GM21423 (cell line): ENCODE measurements at regions not wholly inside any gene's neighbourhood (a gene's known extent, or its start where the extent isn't known, plus 50 kb on each side); places are given as distances from the start of the nearest gene placed in this dataset.

Experiments used
- ATAC-seq: cut with Tn5 transposase; IDR thresholded peaks from one replicate; pipeline ENCODE4 v1.9.1; 2021; ENCODE audit warnings: mild to moderate bottlenecking, moderate library complexity; ENCODE audit not compliant: unreplicated experiment

GRCh38 chr2:82665691-82666090 lies 1793.4 kb downstream of the SUCLG1 start:
- no peak for ATAC-seq

GRCh38 chr2:82657106-82657505 lies 1802.0 kb downstream of the SUCLG1 start:
- no peak for ATAC-seq

DNA sequence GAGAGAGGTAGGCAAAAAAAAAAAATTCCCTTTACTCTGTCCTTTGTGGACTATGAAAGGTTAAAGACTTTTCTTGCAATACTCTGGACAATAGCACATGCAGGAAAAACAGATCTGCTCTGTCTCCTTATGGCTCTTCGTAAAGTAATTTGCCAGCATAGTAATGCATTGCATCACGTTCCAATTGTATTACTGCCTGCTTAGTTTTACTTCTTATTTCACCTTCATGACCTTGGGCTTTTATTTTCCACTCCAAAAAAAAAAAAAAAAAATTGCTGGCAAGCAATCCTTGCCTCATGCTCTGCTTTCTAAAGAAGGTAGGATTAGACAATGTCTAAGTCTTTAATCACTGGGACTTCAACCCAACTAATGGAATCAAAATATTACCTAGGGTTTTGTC lies 1802.7 kb downstream of the SUCLG1 start:
- no peak for ATAC-seq

GRCh38 chr2:82652117-82652516 lies 1807.0 kb downstream of the SUCLG1 start:
- ATAC-seq: no peak

GRCh38 chr2:82650038-82650437 lies 1809.0 kb downstream of the SUCLG1 start:
- no peak for ATAC-seq

DNA sequence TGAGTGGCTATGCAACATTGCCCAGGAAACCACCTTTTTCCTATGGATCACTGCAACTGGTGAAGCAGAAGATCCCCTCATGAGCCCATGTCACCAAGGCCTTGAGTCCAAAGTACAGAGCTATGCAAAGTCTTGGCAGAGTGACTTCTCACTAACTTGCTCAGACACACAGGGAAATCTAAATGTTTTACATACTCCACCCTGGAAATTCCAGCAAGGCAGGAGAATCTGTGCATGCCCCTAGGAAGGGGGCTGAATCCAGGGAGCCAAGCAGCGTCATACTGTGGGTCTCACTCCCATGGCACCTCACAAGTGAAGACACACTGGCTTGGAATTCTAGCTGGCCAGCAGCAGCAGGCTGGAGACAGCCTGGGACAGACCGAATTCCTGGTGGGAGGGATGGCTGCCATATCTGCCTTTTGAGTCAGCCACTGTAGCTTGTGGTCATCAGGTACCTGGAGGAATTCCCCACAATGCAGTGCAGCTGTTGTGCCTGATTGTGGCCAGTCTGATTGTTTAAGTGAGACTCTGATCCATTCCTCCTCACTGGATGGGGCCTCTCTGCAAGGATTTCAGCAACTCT lies 1817.4 kb downstream of the SUCLG1 start:
- no peak for ATAC-seq

DNA sequence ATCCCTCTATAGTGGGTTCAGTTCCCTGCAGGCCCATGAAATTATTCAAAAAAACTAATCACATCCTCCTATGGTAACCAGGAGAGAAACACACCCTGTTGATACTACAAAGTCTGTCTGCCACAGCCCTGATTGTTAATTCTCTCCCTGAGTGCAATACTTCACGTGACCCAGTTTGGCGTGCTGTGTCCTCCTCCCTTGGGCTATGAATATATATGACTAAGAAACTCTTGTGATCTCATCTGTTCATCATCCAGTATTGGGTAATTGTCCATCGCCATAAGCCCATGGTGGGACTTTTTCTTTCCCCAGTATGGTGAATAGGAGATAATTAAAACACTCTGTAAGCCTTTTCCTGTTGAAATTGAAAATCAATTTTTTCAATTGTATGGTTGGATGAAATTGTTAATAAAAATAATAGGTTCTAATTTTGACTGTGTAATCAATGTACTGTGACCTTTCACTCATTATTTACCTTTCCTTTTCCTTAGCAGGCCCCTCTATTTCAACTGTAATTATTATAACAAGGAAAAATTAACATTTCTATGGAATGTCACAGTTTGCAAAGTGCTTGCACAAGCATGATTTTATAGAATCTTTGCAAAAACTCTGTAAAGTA lies 1822.6 kb downstream of the SUCLG1 start:
- no peak for ATAC-seq

GRCh38 chr2:82599021-82599420 lies 1860.1 kb downstream of the SUCLG1 start:
- ATAC-seq: no peak

GRCh38 chr2:82596581-82596980 lies 1862.5 kb downstream of the SUCLG1 start:
- no peak for ATAC-seq

DNA sequence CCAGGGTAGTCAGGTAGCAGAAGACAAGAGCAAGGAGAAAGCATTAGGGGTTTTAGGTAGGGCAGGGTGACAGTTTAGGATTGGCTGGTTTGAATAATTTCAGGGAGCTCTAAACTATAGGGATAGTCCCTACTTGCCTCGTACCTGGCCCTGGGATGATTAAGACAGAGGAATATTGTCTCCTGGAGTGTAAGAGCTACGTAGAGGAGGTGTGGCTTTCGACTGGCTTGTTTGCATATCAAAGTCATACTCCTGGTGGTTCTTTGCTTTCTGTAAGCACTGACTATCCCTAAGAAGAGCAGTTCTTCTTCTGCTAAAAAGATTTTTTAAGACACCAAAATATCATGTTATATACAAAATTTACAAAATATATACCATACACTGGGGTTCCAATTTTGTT lies 1867.4 kb downstream of the SUCLG1 start:
- no peak for ATAC-seq

DNA sequence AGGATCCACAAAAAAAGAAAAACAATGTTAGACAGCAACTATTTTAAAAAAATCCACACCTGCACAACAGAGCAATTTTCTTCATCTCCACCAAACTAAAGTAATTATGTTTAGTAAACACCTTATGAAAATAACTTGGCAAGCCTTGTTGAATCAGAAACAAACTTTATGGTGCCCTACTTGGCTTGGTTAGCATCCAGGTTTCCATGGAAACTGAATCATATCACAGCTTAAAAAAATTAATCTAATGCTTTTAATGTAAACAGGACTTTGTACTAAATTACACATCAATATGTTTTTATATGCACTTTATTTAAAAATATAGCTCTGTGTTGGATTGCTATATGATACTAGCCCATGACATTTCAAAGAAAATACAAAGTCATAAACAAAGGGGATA lies 1882.4 kb downstream of the SUCLG1 start:
- no peak for ATAC-seq

- ATAC-seq: no peak
Measured at GRCh38 chr2:82539280-82539621, 1919.8 kb downstream of the SUCLG1 start.

DNA sequence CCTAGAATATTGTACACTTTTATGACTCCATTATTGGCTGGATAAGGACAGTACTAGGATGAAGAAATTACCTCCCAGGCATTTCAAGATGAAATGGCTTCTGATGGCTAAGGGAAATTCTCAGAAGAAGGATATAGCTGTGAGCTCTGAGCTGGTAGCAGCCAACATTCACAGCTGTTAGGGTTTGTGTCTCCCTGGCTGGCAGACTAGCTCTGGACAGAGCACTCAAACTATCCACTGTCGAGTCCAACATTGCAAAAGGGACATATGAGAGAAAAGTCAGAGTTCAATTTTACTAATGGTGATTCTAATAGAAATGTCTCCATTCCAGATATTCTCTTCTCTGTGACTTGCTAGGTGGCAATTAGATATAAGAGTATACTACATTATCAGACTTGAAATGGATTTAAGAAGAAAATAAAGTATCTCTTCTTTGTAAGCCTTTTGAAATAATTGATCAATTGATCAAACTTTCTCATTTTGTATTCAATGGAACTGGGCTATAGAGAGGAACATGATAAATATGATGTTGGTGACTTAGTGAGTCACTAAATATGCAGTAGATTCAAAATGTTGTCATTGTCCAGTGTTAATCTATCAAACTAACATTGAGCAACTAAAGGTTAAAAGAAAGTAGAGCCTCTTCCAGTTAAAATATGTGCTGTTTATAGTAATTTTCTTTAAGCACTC lies 1920.3 kb downstream of the SUCLG1 start:
- no peak for ATAC-seq

- no peak for ATAC-seq
Measured at GRCh38 chr2:82528288-82528687, 1930.8 kb downstream of the SUCLG1 start.

- ATAC-seq: no peak
Measured at GRCh38 chr2:82527124-82527523, 1932.0 kb downstream of the SUCLG1 start.

GRCh38 chr2:82526277-82526676 lies 1932.8 kb downstream of the SUCLG1 start:
- no peak for ATAC-seq

DNA sequence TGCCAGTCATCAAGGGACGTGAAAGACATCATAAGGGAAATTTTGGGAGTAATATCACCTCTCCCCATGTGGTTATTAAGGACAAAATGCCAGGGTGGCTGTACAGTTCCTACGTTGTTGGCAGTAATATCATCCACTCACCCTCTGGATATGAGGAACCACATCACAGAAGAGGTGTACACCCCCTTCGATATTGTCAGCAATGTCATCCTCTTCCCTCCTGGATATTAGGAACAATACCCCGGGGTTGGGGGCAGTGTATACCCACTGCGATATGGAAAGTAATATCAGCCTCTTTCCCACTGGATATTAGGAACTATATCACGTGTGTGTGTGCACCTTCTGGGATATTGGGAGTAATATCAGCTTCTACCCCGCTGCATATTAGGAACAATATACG lies 1933.3 kb downstream of the SUCLG1 start:
- ATAC-seq: no peak

DNA sequence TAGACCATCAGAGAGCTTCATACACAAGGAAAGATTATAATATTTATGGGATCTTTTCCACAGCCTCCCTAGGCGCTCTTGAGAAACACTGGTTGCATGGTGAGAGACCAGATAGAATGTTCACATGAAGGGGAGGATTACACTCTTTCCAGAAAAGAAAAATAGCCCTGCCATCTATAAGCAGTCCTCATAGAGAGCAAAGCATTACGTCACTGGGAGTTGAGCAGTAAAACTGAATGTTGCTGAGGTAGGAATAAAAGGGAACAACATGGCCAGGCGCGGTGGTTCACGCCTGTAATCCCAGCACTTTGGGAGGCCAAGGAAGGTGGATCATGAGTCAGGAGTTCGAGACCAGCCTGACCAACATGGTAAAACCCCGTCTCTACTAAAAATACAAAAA lies 1934.3 kb downstream of the SUCLG1 start:
- ATAC-seq: no peak

DNA sequence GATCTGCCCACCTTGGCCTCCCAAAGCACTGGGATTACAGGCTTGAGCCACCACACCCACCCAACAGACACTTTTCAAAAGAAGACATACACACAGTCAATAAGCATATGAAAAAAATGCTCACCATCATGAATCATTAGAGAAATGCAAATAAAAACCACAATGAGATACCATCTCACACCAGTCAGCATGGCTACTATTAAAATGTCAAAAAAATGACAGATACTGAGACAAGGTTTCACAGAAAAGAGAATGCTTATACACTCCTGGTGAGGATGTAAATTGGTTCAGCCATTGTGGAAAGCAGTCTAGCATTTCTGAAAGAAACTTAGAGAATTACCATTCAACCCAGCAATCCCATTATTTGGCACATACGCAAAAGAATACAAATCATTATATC lies 1947.2 kb downstream of the SUCLG1 start:
- no peak for ATAC-seq

DNA sequence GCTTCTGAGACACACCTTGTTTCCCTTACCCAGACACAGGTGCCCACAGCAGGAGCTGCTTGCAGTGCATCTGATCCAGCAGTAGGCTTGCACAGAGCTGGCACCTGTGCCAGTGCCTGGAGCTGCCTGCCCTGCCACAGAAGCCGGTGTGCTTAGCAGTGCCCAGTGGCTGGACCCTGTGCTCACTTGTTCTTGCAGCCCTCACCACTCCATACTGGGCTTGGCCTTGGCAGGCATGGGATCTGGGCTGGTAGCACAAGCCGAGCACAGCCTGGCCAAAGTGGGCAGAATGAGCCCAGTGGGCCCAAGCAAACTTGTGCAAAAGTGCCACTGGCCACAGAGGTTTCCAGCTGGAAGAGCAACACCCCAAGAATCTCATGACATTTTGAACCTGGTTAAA lies 1950.4 kb downstream of the SUCLG1 start:
- no peak for ATAC-seq

DNA sequence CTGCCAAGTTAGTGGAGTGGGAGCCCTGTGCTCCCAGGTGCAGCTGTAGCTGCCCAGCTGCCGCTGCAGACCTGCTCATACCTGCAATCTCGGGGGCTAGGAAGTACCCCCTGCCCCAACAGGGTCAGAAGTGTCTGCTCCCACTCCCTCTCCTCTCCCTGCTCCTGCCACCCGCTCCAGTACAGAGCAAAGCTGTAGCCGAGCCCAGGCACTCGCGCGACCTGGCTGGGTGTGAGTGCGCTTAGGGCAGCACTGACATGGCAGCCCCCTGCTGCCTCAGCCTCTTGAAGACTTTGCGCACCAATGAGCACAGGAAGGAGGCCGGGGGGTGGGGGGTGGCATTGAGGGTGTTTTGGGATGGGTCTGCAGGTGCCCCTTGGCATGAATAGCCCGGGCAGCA lies 1951.4 kb downstream of the SUCLG1 start:
- ATAC-seq: no peak

GRCh38 chr2:82501217-82501616 lies 1957.9 kb downstream of the SUCLG1 start:
- no peak for ATAC-seq
